ENCODE measurements at regions not wholly inside any gene's neighbourhood (a gene's known extent, or its start where the extent isn't known, plus 50 kb on each side); places are given as distances from the start of the nearest gene placed in this dataset.

DNA sequence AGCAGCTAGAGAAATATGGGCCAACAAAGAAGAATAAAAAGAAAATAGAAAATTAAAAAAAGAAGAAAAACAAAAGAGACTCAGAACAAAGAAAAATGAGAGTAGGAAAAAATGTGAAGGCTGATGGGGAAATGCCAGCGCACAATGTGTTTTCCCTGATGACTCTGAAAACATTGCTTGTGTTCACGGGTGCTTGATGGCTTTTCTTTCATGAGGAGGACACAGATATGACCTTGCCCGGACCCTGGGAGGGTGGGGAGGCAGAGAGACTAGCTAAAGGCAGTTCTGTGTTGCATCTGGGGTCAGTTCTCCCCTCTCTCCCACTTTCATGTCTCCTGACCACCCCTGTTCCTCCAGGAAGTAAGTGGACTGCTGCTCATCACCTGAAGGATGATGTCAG lies 125.9 kb downstream of the MOBP start (continued):
- TF ChIP-seq, protein P1, sequence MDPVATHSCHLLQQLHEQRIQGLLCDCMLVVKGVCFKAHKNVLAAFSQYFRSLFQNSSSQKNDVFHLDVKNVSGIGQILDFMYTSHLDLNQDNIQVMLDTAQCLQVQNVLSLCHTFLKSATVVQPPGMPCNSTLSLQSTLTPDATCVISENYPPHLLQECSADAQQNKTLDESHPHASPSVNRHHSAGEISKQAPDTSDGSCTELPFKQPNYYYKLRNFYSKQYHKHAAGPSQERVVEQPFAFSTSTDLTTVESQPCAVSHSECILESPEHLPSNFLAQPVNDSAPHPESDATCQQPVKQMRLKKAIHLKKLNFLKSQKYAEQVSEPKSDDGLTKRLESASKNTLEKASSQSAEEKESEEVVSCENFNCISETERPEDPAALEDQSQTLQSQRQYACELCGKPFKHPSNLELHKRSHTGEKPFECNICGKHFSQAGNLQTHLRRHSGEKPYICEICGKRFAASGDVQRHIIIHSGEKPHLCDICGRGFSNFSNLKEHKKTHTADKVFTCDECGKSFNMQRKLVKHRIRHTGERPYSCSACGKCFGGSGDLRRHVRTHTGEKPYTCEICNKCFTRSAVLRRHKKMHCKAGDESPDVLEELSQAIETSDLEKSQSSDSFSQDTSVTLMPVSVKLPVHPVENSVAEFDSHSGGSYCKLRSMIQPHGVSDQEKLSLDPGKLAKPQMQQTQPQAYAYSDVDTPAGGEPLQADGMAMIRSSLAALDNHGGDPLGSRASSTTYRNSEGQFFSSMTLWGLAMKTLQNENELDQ (tag by site-specific recombination; IDR thresholded peaks at IDR 0.05; ENCODE audit: low read depth): no peak
- TF ChIP-seq REPIN1 (tag by site-specific recombination; IDR thresholded peaks at IDR 0.05; ENCODE audit: low read depth): no peak
- no peak for TF ChIP-seq ZNF155 (tag by site-specific recombination; IDR thresholded peaks at IDR 0.05)
- no peak for TF ChIP-seq ZNF639 (tag by site-specific recombination; IDR thresholded peaks at IDR 0.05)
- TF ChIP-seq SCRT2 (tag by site-specific recombination; IDR thresholded peaks at IDR 0.05): no peak

DNA sequence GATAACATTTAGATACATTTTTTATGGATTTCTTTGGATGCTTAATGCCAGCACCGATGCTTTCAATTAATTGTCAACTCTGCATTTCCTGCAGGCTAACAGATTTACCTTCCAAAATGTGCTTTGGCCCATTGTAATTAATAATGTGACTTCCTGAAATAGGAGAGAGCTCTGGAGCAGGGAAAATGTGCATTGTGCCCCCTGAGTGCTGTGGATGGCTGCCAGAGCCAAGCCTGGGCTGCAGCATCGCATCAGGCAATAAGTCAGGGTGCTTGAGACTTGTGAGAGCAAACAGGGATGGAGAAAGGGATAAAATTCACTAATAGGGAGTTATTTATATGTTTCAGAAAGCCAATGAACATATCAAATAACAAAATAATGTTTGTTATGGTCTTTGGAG lies 133.8 kb downstream of the MOBP start:
- POLR2A ChIA-PET: no interaction called here
- no peaks in the 10 kb centered on the region for H3K9me3 ChIP-seq (ENCODE audit: control insufficient read depth, insufficient read depth, low read depth, low read length)
- H3K4me1 ChIP-seq (ENCODE audit: control insufficient read depth, insufficient read depth, low read length): no peaks in the 10 kb centered on the region
- CTCF ChIA-PET: no interaction called here
- H3K27ac ChIP-seq (ENCODE audit: extremely low read depth, low read depth, low read length): no peak overlapping the region
- H3K36me3 ChIP-seq (ENCODE audit: control insufficient read depth in 2 of 2, insufficient read depth in 1 of 2, low read length in 2 of 2): no peaks in the 10 kb centered on the region
- H3K4me3 ChIP-seq (ENCODE audit: low read depth, low read length): no peak overlapping the region
- TF ChIP-seq ZNF184 (tag by site-specific recombination; IDR thresholded peaks at IDR 0.05) (no peak), ZNF501 (tag by site-specific recombination; IDR thresholded peaks at IDR 0.05) (no peak), ZNF341 (tag by site-specific recombination; IDR thresholded peaks at IDR 0.05; ENCODE audit: low read depth) (no peak), ZNF157 (tag by site-specific recombination; IDR thresholded peaks at IDR 0.05) (no peak), ZBTB1 (tag by site-specific recombination; IDR thresholded peaks at IDR 0.05) (no peak), TRIM28 (IDR thresholded peaks at IDR 0.05; ENCODE audit: borderline replicate concordance, low read length) (no peak), WT1 (tag by site-specific recombination; IDR thresholded peaks at IDR 0.05) (no peak), HOXC10 (CRISPR knock-in tag; IDR thresholded peaks at IDR 0.05) (no peak), ZNF354C (tag by site-specific recombination; IDR thresholded peaks at IDR 0.05; ENCODE audit: borderline replicate concordance, low read depth) (no peak), ZNF488 (tag by site-specific recombination; IDR thresholded peaks at IDR 0.05) (no peak), PRDM2 (tag by site-specific recombination; IDR thresholded peaks at IDR 0.05; ENCODE audit: borderline replicate concordance) (no peak), HOXD13 (CRISPR knock-in tag; IDR thresholded peaks at IDR 0.05; ENCODE audit: borderline replicate concordance) (no peak), ZNF830 (tag by site-specific recombination; IDR thresholded peaks at IDR 0.05; ENCODE audit: low read depth) (no peak)
- TF ChIP-seq, protein P2, sequence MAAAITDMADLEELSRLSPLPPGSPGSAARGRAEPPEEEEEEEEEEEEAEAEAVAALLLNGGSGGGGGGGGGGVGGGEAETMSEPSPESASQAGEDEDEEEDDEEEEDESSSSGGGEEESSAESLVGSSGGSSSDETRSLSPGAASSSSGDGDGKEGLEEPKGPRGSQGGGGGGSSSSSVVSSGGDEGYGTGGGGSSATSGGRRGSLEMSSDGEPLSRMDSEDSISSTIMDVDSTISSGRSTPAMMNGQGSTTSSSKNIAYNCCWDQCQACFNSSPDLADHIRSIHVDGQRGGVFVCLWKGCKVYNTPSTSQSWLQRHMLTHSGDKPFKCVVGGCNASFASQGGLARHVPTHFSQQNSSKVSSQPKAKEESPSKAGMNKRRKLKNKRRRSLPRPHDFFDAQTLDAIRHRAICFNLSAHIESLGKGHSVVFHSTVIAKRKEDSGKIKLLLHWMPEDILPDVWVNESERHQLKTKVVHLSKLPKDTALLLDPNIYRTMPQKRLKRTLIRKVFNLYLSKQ (tag by site-specific recombination; IDR thresholded peaks at IDR 0.05; ENCODE audit: borderline replicate concordance): no peak
- TF ChIP-seq, protein P3, sequence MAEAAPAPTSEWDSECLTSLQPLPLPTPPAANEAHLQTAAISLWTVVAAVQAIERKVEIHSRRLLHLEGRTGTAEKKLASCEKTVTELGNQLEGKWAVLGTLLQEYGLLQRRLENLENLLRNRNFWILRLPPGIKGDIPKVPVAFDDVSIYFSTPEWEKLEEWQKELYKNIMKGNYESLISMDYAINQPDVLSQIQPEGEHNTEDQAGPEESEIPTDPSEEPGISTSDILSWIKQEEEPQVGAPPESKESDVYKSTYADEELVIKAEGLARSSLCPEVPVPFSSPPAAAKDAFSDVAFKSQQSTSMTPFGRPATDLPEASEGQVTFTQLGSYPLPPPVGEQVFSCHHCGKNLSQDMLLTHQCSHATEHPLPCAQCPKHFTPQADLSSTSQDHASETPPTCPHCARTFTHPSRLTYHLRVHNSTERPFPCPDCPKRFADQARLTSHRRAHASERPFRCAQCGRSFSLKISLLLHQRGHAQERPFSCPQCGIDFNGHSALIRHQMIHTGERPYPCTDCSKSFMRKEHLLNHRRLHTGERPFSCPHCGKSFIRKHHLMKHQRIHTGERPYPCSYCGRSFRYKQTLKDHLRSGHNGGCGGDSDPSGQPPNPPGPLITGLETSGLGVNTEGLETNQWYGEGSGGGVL (tag by site-specific recombination; IDR thresholded peaks at IDR 0.05): no peak
- TF ChIP-seq, protein P4, sequence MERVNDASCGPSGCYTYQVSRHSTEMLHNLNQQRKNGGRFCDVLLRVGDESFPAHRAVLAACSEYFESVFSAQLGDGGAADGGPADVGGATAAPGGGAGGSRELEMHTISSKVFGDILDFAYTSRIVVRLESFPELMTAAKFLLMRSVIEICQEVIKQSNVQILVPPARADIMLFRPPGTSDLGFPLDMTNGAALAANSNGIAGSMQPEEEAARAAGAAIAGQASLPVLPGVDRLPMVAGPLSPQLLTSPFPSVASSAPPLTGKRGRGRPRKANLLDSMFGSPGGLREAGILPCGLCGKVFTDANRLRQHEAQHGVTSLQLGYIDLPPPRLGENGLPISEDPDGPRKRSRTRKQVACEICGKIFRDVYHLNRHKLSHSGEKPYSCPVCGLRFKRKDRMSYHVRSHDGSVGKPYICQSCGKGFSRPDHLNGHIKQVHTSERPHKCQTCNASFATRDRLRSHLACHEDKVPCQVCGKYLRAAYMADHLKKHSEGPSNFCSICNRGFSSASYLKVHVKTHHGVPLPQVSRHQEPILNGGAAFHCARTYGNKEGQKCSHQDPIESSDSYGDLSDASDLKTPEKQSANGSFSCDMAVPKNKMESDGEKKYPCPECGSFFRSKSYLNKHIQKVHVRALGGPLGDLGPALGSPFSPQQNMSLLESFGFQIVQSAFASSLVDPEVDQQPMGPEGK (tag by site-specific recombination; IDR thresholded peaks at IDR 0.05): no peak
